Progenitor cell of endocrine pancreas (in vitro differentiated cells): ENCODE measurements at regions not wholly inside any gene's neighbourhood (a gene's known extent, or its start where the extent isn't known, plus 50 kb on each side); places are given as distances from the start of the nearest gene placed in this dataset.
A peak's percentile ranks its signal among the peaks of the same experiment; 100 is the strongest.

Experiments used
- DNase-seq: peaks from one replicate; pipeline ENCODE4 v3.0.0; 2021; ENCODE audit warnings: low spot score; ENCODE audit not compliant: unreplicated experiment
- H3K27ac Mint-ChIP-seq: 2 replicates; pipeline ENCODE4 v1.8.0; 2021; ENCODE audit warnings: mild to moderate bottlenecking, moderate library complexity, mixed read lengths
- H3K27me3 Mint-ChIP-seq: 2 replicates; pipeline ENCODE4 v1.8.0; 2021; ENCODE audit warnings: mixed read lengths
- H3K36me3 Mint-ChIP-seq: 2 replicates; pipeline ENCODE4 v1.8.0; 2022; ENCODE audit warnings: mixed read lengths; ENCODE audit not compliant: insufficient read depth
- H3K4me1 Mint-ChIP-seq: 2 replicates; pipeline ENCODE4 v1.8.0; 2021; ENCODE audit warnings: low read depth, mixed read lengths
- H3K4me3 Mint-ChIP-seq: 2 replicates; pipeline ENCODE4 v1.8.0; 2021; ENCODE audit warnings: low read depth, mild to moderate bottlenecking, moderate library complexity, mixed read lengths
- H3K9me3 Mint-ChIP-seq: 2 replicates; pipeline ENCODE4 v1.8.0; 2021; ENCODE audit warnings: low read depth, mixed read lengths
- TF ChIP-seq, protein P1 (sequence below): fragments of 200-600 bp; sonication (generic); IDR thresholded peaks from one replicate; pipeline ENCODE4 v1.5.0; 2021; ENCODE audit warnings: antibody characterized with exemption, mild to moderate bottlenecking; ENCODE audit not compliant: unreplicated experiment

DNA sequence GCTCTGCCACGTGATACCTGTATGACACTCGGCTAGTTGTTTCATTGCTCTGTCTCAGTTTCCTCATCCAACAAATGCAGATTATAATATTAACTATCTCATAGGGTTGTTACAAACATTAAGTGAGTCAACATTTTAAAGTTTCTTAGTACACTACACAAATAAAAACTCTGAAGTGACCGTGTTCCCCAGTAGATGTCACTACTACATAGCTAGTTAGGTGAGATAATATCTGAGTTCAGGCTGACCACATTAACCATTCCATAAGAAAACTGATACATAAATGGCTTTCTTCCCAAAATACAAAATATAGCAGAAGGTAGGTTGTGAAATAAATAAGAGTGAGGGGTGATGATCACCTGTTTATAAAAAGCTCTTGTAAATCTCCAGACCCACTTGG, 214.1 kb downstream of the NUF2 start:
- Mint-ChIP-seq H3K9me3 (no peaks in the 10 kb centered on the region), H3K27me3 (no peaks in the 10 kb centered on the region), H3K4me1 (peaks cover 10% of the 10 kb centered on the region), H3K4me3 (no peak overlapping the region), H3K36me3 (no peaks in the 10 kb centered on the region), H3K27ac (no peak overlapping the region)
- no peak for DNase-seq
- TF ChIP-seq, protein P1, sequence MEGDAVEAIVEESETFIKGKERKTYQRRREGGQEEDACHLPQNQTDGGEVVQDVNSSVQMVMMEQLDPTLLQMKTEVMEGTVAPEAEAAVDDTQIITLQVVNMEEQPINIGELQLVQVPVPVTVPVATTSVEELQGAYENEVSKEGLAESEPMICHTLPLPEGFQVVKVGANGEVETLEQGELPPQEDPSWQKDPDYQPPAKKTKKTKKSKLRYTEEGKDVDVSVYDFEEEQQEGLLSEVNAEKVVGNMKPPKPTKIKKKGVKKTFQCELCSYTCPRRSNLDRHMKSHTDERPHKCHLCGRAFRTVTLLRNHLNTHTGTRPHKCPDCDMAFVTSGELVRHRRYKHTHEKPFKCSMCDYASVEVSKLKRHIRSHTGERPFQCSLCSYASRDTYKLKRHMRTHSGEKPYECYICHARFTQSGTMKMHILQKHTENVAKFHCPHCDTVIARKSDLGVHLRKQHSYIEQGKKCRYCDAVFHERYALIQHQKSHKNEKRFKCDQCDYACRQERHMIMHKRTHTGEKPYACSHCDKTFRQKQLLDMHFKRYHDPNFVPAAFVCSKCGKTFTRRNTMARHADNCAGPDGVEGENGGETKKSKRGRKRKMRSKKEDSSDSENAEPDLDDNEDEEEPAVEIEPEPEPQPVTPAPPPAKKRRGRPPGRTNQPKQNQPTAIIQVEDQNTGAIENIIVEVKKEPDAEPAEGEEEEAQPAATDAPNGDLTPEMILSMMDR = peak; percentile 56

DNA sequence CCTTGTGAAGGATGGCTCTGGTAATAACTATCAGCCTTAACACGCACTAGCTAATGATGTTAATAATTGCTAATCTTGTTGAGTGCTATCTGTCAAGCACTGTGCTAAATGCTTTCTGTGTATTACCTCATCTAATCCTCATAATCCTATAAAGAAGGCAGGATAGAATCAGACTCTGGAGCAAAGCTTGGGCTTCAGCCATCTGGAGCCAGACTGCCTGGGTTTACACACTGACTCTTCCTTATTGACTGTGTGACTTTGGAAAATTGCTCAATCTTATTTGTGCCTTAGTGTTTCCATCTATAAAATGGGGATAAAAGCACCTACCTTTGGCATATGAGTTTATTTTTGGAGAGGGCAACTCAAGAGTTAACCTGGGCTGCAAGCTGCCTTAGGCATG, 216.1 kb downstream of the NUF2 start:
- H3K4me1 Mint-ChIP-seq = peaks cover 4% of the 10 kb centered on the region
- DNase-seq = no peak
- no peak overlapping the region for H3K4me3 Mint-ChIP-seq
- no peaks in the 10 kb centered on the region for H3K36me3 Mint-ChIP-seq
- H3K9me3 Mint-ChIP-seq = no peaks in the 10 kb centered on the region
- no peaks in the 10 kb centered on the region for H3K27me3 Mint-ChIP-seq
- TF ChIP-seq, protein P1 = no peak
- H3K27ac Mint-ChIP-seq = no peak overlapping the region

DNA sequence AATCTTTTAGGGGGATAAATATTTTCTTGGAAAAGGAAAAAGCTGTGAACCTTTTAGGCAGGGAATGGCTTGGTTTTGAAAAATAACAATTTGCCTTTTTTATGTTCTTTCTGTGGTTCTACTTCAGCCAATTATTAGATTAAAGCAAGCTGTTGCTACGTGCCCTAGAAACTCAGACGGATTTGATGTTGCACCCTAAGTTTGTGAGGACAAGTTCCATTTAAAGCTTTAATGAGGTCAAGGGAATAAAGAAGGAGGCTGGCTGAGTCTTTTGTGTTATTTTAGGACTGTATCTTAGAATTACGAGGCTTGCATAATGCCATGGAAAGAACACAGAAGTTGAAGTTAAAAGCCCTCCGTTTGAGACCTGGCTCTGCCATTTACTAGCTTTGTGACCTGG, 216.9 kb downstream of the NUF2 start:
- Mint-ChIP-seq H3K27me3 (no peaks in the 10 kb centered on the region), H3K36me3 (no peaks in the 10 kb centered on the region), H3K4me1 (peaks cover 3% of the 10 kb centered on the region), H3K9me3 (no peaks in the 10 kb centered on the region), H3K4me3 (no peak overlapping the region), H3K27ac (no peak overlapping the region)
- TF ChIP-seq, protein P1 = no peak
- DNase-seq = no peak

DNA sequence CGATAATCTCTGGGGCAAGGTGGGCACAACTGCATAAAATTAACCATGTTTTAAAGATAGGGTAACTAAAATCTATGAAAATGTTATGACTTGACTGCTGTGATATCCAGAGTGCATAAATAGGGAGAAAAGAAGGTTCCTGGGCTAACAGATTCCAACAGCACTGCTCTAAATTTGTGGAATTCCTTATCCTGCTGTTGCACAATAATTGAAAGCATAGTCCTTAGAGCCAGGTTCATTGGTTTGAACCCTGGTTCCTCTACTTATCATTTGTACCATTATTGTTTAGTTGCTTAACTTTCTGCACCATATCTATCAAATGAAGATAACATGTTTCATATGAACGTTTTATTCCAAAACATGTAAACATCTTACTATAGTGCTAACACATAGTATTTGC, 219.0 kb downstream of the NUF2 start:
- H3K27me3 Mint-ChIP-seq = no peaks in the 10 kb centered on the region
- no peak overlapping the region for H3K27ac Mint-ChIP-seq

DNA sequence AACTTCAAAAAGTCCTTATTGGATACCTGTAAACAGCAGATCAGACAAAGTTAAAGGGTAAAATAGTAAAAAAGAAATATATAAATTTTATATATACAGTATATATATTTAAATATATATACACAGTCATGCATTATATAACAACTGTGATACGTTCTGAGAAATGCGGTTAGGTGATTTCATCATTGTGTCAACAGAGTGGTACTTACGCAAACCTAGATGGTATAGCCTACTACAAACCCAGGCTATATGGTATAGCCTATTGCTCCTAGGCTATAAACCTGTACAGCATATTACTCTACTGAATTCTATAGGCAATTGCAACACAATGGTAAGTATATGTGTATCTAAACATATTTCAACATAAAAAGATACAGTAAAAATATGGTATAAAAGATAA, 222.7 kb downstream of the NUF2 start:
- TF ChIP-seq, protein P1 = no peak
- peaks cover 2% of the 10 kb centered on the region for H3K4me1 Mint-ChIP-seq
- peaks cover 2% of the 10 kb centered on the region for H3K36me3 Mint-ChIP-seq
- H3K4me3 Mint-ChIP-seq = no peak overlapping the region
- H3K27ac Mint-ChIP-seq = no peak overlapping the region
- no peak for DNase-seq
- H3K27me3 Mint-ChIP-seq = no peaks in the 10 kb centered on the region
- H3K9me3 Mint-ChIP-seq = no peaks in the 10 kb centered on the region

More for the DNA sequence above, 219.0 kb downstream of the NUF2 start:
- H3K36me3 Mint-ChIP-seq = no peaks in the 10 kb centered on the region
- TF ChIP-seq, protein P1 = no peak
- H3K9me3 Mint-ChIP-seq = no peaks in the 10 kb centered on the region
- H3K4me1 Mint-ChIP-seq = peaks cover 2% of the 10 kb centered on the region
- DNase-seq = no peak
- no peak overlapping the region for H3K4me3 Mint-ChIP-seq
